Effector CD4-positive, alpha-beta T cell (primary cell): ENCODE measurements at regions not wholly inside any gene's neighbourhood (a gene's known extent, or its start where the extent isn't known, plus 50 kb on each side); places are given as distances from the start of the nearest gene placed in this dataset.

Source experiments
- DNase-seq: peaks from one replicate; pipeline ENCODE4 v3.0.0-alpha.2; 2020

GRCh38 chr18:39550701-39551100 is 1985.1 kb upstream of the CELF4 start:
- DNase-seq, result no peak

- no peak for DNase-seq
These were observed 1983.5 kb upstream of the CELF4 start for GRCh38 chr18:39549144-39549543.

- DNase-seq, result no peak
These were observed 1966.1 kb upstream of the CELF4 start for GRCh38 chr18:39531659-39532058.

- DNase-seq, result no peak
These were observed 1963.8 kb upstream of the CELF4 start for GRCh38 chr18:39529358-39529757.

GRCh38 chr18:39527465-39527864 is 1961.9 kb upstream of the CELF4 start:
- no peak for DNase-seq

GRCh38 chr18:39524370-39524769 is 1958.8 kb upstream of the CELF4 start:
- no peak for DNase-seq

- no peak for DNase-seq
These were observed 1957.7 kb upstream of the CELF4 start for GRCh38 chr18:39523281-39523680.

GRCh38 chr18:39521164-39521563 is 1955.6 kb upstream of the CELF4 start:
- DNase-seq, result no peak

GRCh38 chr18:39519741-39520140 is 1954.1 kb upstream of the CELF4 start:
- DNase-seq, result no peak

GRCh38 chr18:39515299-39515698 is 1949.7 kb upstream of the CELF4 start:
- no peak for DNase-seq

GRCh38 chr18:39513186-39513585 is 1947.6 kb upstream of the CELF4 start:
- no peak for DNase-seq

GRCh38 chr18:39506581-39507330 is 1941.2 kb upstream of the CELF4 start:
- no peak for DNase-seq

GRCh38 chr18:39500306-39500705 is 1934.7 kb upstream of the CELF4 start:
- no peak for DNase-seq

GRCh38 chr18:39497821-39498220 is 1932.2 kb upstream of the CELF4 start:
- no peak for DNase-seq

- DNase-seq, result no peak
These were observed 1931.4 kb upstream of the CELF4 start for GRCh38 chr18:39496986-39497385.

- DNase-seq, result no peak
These were observed 1928.8 kb upstream of the CELF4 start for GRCh38 chr18:39494211-39494896.

GRCh38 chr18:39491408-39491807 is 1925.8 kb upstream of the CELF4 start:
- DNase-seq, result no peak

- DNase-seq, result no peak
These were observed 1923.8 kb upstream of the CELF4 start for GRCh38 chr18:39489431-39489830.

- DNase-seq, result no peak
These were observed 1922.3 kb upstream of the CELF4 start for GRCh38 chr18:39487932-39488331.

GRCh38 chr18:39486268-39486667 is 1920.7 kb upstream of the CELF4 start:
- no peak for DNase-seq

- DNase-seq, result no peak
These were observed 1920.1 kb upstream of the CELF4 start for GRCh38 chr18:39485696-39486095.

GRCh38 chr18:39481281-39481680 is 1915.7 kb upstream of the CELF4 start:
- DNase-seq, result no peak

- DNase-seq, result no peak
These were observed 1915.0 kb upstream of the CELF4 start for GRCh38 chr18:39480494-39481195.

- DNase-seq, result no peak
These were observed 1898.4 kb upstream of the CELF4 start for GRCh38 chr18:39464006-39464405.
